ENCODE measurements at regions not wholly inside any gene's neighbourhood (a gene's known extent, or its start where the extent isn't known, plus 50 kb on each side); places are given as distances from the start of the nearest gene placed in this dataset.
"Not testable (repeated sequence)": the region's sequence is repeated elsewhere in the genome, so short reads cannot be mapped to it uniquely, and the experiment has no call there.

- intact Hi-C loops (cut with micrococcal nuclease; ENCODE audit: unreplicated experiment): no loop called here
- Mint-ChIP-seq H3K4me3 (ENCODE audit: unreplicated experiment) (no peak overlapping the region), H3K4me1 (ENCODE audit: low read depth, unreplicated experiment) (no peaks in the 10 kb centered on the region), H3K27me3 (ENCODE audit: insufficient read depth, unreplicated experiment) (peaks cover 4% of the 10 kb centered on the region), H3K27ac (ENCODE audit: unreplicated experiment) (no peak overlapping the region), H3K36me3 (ENCODE audit: insufficient read depth, unreplicated experiment) (no peaks in the 10 kb centered on the region), H3K9me3 (ENCODE audit: unreplicated experiment) (no peaks in the 10 kb centered on the region)
- H3K9me3 ChIP-seq: no peaks in the 10 kb centered on the region
- H3K4me1 ChIP-seq: no peaks in the 10 kb centered on the region
- ChIA-PET POLR2A (no interaction called here), CTCF (no interaction called here)
- no peak for TF ChIP-seq CTCF (IDR thresholded peaks at IDR 0.05; ENCODE audit: insufficient read depth in 1 of 2, low read depth in 1 of 2, low read length in 1 of 2, severe bottlenecking in 1 of 2, unreplicated experiment in 1 of 2)
- no peaks in the 10 kb centered on the region for H3K36me3 ChIP-seq (ENCODE audit: control insufficient read depth, insufficient read depth, low read length)
- no peak overlapping the region for H3K4me3 ChIP-seq (ENCODE audit: low read depth, low read length)
- no TSS peak for BruUV-seq (replicated peaks)
- no peaks in the 10 kb centered on the region for H3K27me3 ChIP-seq (replicated peaks; ENCODE audit: control insufficient read depth, insufficient read depth, low read length)
- no peak for DNase-seq
These were observed 248.3 kb downstream of the GADD45G start for GRCh38 chr9:89853161-89853560.

- Mint-ChIP-seq H3K27ac (ENCODE audit: unreplicated experiment) (no peak overlapping the region), H3K4me3 (ENCODE audit: unreplicated experiment) (no peak overlapping the region), H3K36me3 (ENCODE audit: insufficient read depth, unreplicated experiment) (no peaks in the 10 kb centered on the region), H3K4me1 (ENCODE audit: low read depth, unreplicated experiment) (no peaks in the 10 kb centered on the region), H3K9me3 (ENCODE audit: unreplicated experiment) (no peaks in the 10 kb centered on the region), H3K27me3 (ENCODE audit: insufficient read depth, unreplicated experiment) (peaks cover 4% of the 10 kb centered on the region)
- DNase-seq: no peak
- Histone ChIP-seq H3K36me3 (ENCODE audit: control insufficient read depth, insufficient read depth, low read length) (no peaks in the 10 kb centered on the region), H3K4me1 (no peaks in the 10 kb centered on the region), H3K9me3 (no peaks in the 10 kb centered on the region), H3K27me3 (replicated peaks; ENCODE audit: control insufficient read depth, insufficient read depth, low read length) (no peaks in the 10 kb centered on the region), H3K4me3 (ENCODE audit: low read depth, low read length) (no peak overlapping the region)
- intact Hi-C loops (cut with micrococcal nuclease; ENCODE audit: unreplicated experiment): no loop called here
- no TSS peak for BruUV-seq (replicated peaks)
- no peak for TF ChIP-seq CTCF (IDR thresholded peaks at IDR 0.05; ENCODE audit: insufficient read depth in 1 of 2, low read depth in 1 of 2, low read length in 1 of 2, severe bottlenecking in 1 of 2, unreplicated experiment in 1 of 2)
- CTCF ChIA-PET: no interaction called here
- POLR2A ChIA-PET: no interaction called here
These were observed 249.1 kb downstream of the GADD45G start for GRCh38 chr9:89853931-89854330.

- no TSS peak for BruUV-seq (replicated peaks)
- intact Hi-C loops (cut with micrococcal nuclease; ENCODE audit: unreplicated experiment): no loop called here
- no peaks in the 10 kb centered on the region for H3K9me3 ChIP-seq
- Mint-ChIP-seq H3K9me3 (ENCODE audit: unreplicated experiment) (no peaks in the 10 kb centered on the region), H3K36me3 (ENCODE audit: insufficient read depth, unreplicated experiment) (no peaks in the 10 kb centered on the region), H3K4me1 (ENCODE audit: low read depth, unreplicated experiment) (no peaks in the 10 kb centered on the region), H3K27me3 (ENCODE audit: insufficient read depth, unreplicated experiment) (peaks cover 4% of the 10 kb centered on the region), H3K4me3 (ENCODE audit: unreplicated experiment) (no peak overlapping the region), H3K27ac (ENCODE audit: unreplicated experiment) (no peak overlapping the region)
- no peak overlapping the region for H3K4me3 ChIP-seq (ENCODE audit: low read depth, low read length)
- no peaks in the 10 kb centered on the region for H3K36me3 ChIP-seq (ENCODE audit: control insufficient read depth, insufficient read depth, low read length)
- no peaks in the 10 kb centered on the region for H3K4me1 ChIP-seq
- TF ChIP-seq CTCF (IDR thresholded peaks at IDR 0.05; ENCODE audit: insufficient read depth in 1 of 2, low read depth in 1 of 2, low read length in 1 of 2, severe bottlenecking in 1 of 2, unreplicated experiment in 1 of 2): no peak
- POLR2A ChIA-PET: no interaction called here
- H3K27me3 ChIP-seq (replicated peaks; ENCODE audit: control insufficient read depth, insufficient read depth, low read length): no peaks in the 10 kb centered on the region
- no peak for DNase-seq
- CTCF ChIA-PET: no interaction called here
These were observed 250.1 kb downstream of the GADD45G start for GRCh38 chr9:89854715-89855475.

- H3K36me3 ChIP-seq (ENCODE audit: control insufficient read depth, insufficient read depth, low read length); H3K27me3 Mint-ChIP-seq (ENCODE audit: insufficient read depth, unreplicated experiment); intact Hi-C loops (cut with micrococcal nuclease; ENCODE audit: unreplicated experiment): not testable (repeated sequence)
These were observed 251.5 kb downstream of the GADD45G start for GRCh38 chr9:89856296-89856695.

GRCh38 chr9:89856950-89857349 is 252.1 kb downstream of the GADD45G start:
- H3K4me1 Mint-ChIP-seq (ENCODE audit: low read depth, unreplicated experiment); H3K27ac Mint-ChIP-seq (ENCODE audit: unreplicated experiment); H3K36me3 ChIP-seq (ENCODE audit: control insufficient read depth, insufficient read depth, low read length); BruUV-seq (replicated peaks); H3K9me3 ChIP-seq; intact Hi-C loops (cut with micrococcal nuclease; ENCODE audit: unreplicated experiment); H3K9me3 Mint-ChIP-seq (ENCODE audit: unreplicated experiment); H3K4me3 Mint-ChIP-seq (ENCODE audit: unreplicated experiment); H3K27me3 Mint-ChIP-seq (ENCODE audit: insufficient read depth, unreplicated experiment); H3K4me3 ChIP-seq (ENCODE audit: low read depth, low read length); H3K27me3 ChIP-seq (replicated peaks; ENCODE audit: control insufficient read depth, insufficient read depth, low read length); H3K36me3 Mint-ChIP-seq (ENCODE audit: insufficient read depth, unreplicated experiment); POLR2A ChIA-PET; DNase-seq; H3K4me1 ChIP-seq: not testable (repeated sequence)
- CTCF ChIA-PET: interaction anchor here (0.7 kb wide), 1 partner anchor 251 kb away, joined by 3 read pairs; no protein-coding TSS in a partner anchor

More at GRCh38 chr9:89856296-89856695, 251.5 kb downstream of the GADD45G start:
- H3K4me3 ChIP-seq (ENCODE audit: low read depth, low read length); H3K27me3 ChIP-seq (replicated peaks; ENCODE audit: control insufficient read depth, insufficient read depth, low read length); H3K4me3 Mint-ChIP-seq (ENCODE audit: unreplicated experiment); BruUV-seq (replicated peaks); H3K4me1 ChIP-seq; H3K9me3 Mint-ChIP-seq (ENCODE audit: unreplicated experiment); H3K4me1 Mint-ChIP-seq (ENCODE audit: low read depth, unreplicated experiment); POLR2A ChIA-PET; H3K36me3 Mint-ChIP-seq (ENCODE audit: insufficient read depth, unreplicated experiment); H3K9me3 ChIP-seq; DNase-seq; CTCF ChIA-PET; H3K27ac Mint-ChIP-seq (ENCODE audit: unreplicated experiment): not testable (repeated sequence)

Measured in Caco-2 (cell line).